Parathyroid adenoma (tissue), 2 donors: ENCODE measurements at regions not wholly inside any gene's neighbourhood (a gene's known extent, or its start where the extent isn't known, plus 50 kb on each side); places are given as distances from the start of the nearest gene placed in this dataset.

Experiments
- H2AFZ ChIP-seq: fragments of 300-600 bp; sonication (generic); one replicate; pipeline ENCODE4 v1.7.0; 2017; ENCODE audit warnings: antibody characterized with exemption, mild to moderate bottlenecking
- H3K27ac ChIP-seq: fragments of 300-600 bp; sonication (generic); one replicate; pipeline ENCODE4 v1.7.0; 2017
- H3K27me3 ChIP-seq: fragments of 300-600 bp; sonication (generic); one replicate; pipeline ENCODE4 v1.7.0; 2017; ENCODE audit warnings: low read length; ENCODE audit not compliant: control insufficient read depth, insufficient read depth
- H3K36me3 ChIP-seq: fragments of 300-600 bp; sonication (generic); one replicate; pipeline ENCODE4 v1.7.0; 2017; ENCODE audit warnings: low read length; ENCODE audit not compliant: control insufficient read depth, insufficient read depth
- H3K4me1 ChIP-seq: fragments of 300-600 bp; sonication (generic); one replicate; pipeline ENCODE4 v1.7.0; 2017; ENCODE audit warnings: control low read depth
- H3K4me2 ChIP-seq: fragments of 300-600 bp; sonication (generic); one replicate; pipeline ENCODE4 v1.7.0; 2017; ENCODE audit warnings: low read length
- H3K4me3 ChIP-seq: fragments of 300-600 bp; sonication (generic); one replicate; pipeline ENCODE4 v1.7.0; 2017; ENCODE audit warnings: low read depth, low read length
- H3K79me2 ChIP-seq: fragments of 300-600 bp; sonication (generic); one replicate; pipeline ENCODE4 v1.7.0; 2017; ENCODE audit warnings: control low read depth
- H3K9ac ChIP-seq: fragments of 300-600 bp; sonication (generic); one replicate; pipeline ENCODE4 v1.7.0; 2017; ENCODE audit warnings: mild to moderate bottlenecking
- H3K9me3 ChIP-seq: fragments of 300-600 bp; sonication (generic); one replicate; pipeline ENCODE4 v1.7.0; 2017; ENCODE audit warnings: low read length; ENCODE audit not compliant: control insufficient read depth
- CTCF ChIP-seq: fragments of 300-600 bp; sonication (generic); IDR thresholded peaks from one replicate; pipeline ENCODE4 v1.7.0; 2017; ENCODE audit warnings: antibody characterized with exemption, mild to moderate bottlenecking
- donor health status: primary hyperparathyroidism.

GRCh38 chr17:5758651-5759050 is 174.3 kb upstream of the NLRP1 start:
- no peaks in the 10 kb centered on the region for H3K4me1 ChIP-seq
- no peak overlapping the region for H2AFZ ChIP-seq
- H3K4me3 ChIP-seq: no peak overlapping the region
- no peaks in the 10 kb centered on the region for H3K79me2 ChIP-seq
- no peak overlapping the region for H3K9ac ChIP-seq
- H3K4me2 ChIP-seq: no peak overlapping the region
- H3K9me3 ChIP-seq: no peaks in the 10 kb centered on the region
- TF ChIP-seq CTCF: no peak
- H3K36me3 ChIP-seq: no peaks in the 10 kb centered on the region
- no peak overlapping the region for H3K27ac ChIP-seq
- H3K27me3 ChIP-seq: no peaks in the 10 kb centered on the region

DNA sequence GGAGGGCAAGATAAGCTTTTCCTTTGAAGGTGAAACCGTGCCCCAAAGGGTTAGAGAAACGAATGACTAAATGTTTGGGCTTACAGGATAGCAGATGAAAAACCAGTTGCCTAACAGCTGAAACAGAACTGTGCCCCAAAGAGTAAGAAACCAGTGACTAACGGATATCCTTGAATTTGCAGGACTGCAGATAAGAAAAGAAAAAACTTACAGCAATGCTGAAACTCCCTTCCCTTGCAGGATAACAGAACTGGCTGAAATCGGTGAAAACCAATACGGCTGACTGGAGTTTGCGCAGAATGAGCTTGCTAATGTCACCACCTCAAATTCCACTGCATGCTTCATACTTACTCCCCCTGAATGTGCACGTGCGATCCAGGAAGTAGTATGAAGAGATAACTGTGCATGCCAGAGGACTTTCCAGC is 175.2 kb upstream of the NLRP1 start:
- no peak for TF ChIP-seq CTCF
- H3K4me1 ChIP-seq: no peaks in the 10 kb centered on the region
- H3K4me3 ChIP-seq: no peak overlapping the region
- no peaks in the 10 kb centered on the region for H3K79me2 ChIP-seq
- no peaks in the 10 kb centered on the region for H3K36me3 ChIP-seq
- H3K27me3 ChIP-seq: no peaks in the 10 kb centered on the region
- no peak overlapping the region for H3K4me2 ChIP-seq
- H3K27ac ChIP-seq: no peak overlapping the region
- H3K9me3 ChIP-seq: no peaks in the 10 kb centered on the region
- H3K9ac ChIP-seq: no peak overlapping the region
- H2AFZ ChIP-seq: no peak overlapping the region

GRCh38 chr17:5762191-5762590 is 177.9 kb upstream of the NLRP1 start:
- Histone ChIP-seq H3K27ac (no peak overlapping the region), H3K9ac (no peak overlapping the region), H2AFZ (no peak overlapping the region), H3K4me1 (no peaks in the 10 kb centered on the region), H3K4me2 (no peak overlapping the region), H3K79me2 (no peaks in the 10 kb centered on the region), H3K4me3 (no peak overlapping the region), H3K27me3 (no peaks in the 10 kb centered on the region), H3K36me3 (no peaks in the 10 kb centered on the region), H3K9me3 (no peaks in the 10 kb centered on the region)
- no peak for TF ChIP-seq CTCF

DNA sequence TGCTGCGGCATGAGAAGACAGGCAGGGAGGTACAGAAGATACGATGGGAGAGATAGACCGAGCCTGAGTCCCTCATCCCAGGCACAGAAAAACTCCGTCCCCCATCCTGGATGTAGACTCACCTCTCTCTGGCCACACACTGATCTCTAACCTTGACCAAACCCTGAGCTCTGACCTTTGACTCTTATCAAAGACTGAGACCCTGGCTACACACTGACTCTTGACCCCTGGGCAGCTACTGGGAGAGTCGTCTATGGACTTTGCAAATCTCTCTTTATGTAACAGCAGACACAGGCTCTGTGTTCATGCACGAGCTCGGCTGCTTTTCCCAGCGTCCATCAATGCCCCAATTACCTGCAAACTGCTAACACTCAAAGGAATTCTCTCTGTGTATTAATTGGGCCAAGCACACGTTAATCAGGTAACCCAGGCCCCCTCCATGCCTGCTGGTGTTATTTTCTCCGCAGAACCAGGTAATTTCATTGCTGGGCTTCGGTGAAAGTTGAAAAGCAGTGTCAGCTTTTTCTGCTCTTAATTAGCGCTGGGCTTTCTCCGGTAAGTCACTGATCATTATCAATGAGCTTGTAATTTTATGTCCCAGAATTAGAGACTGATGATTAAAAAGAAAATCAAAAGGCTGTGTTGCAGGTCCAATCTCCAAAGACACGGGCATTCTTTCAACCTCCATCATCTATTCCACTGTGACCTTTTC is 179.4 kb upstream of the NLRP1 start:
- Histone ChIP-seq H3K27me3 (no peaks in the 10 kb centered on the region), H3K27ac (no peak overlapping the region), H3K36me3 (no peaks in the 10 kb centered on the region), H3K4me1 (no peaks in the 10 kb centered on the region), H3K79me2 (no peaks in the 10 kb centered on the region), H3K4me3 (no peak overlapping the region), H3K4me2 (no peak overlapping the region), H2AFZ (no peak overlapping the region), H3K9ac (no peak overlapping the region), H3K9me3 (no peaks in the 10 kb centered on the region)
- TF ChIP-seq CTCF: no peak
